GM10266 (cell line): ENCODE measurements at regions not wholly inside any gene's neighbourhood (a gene's known extent, or its start where the extent isn't known, plus 50 kb on each side); places are given as distances from the start of the nearest gene placed in this dataset.
"Not testable (repeated sequence)": the region's sequence is repeated elsewhere in the genome, so short reads cannot be mapped to it uniquely, and the experiment has no call there.

ENCODE experiments used
- DNase-seq: peaks from one replicate; pipeline ENCODE4 v3.0.0; 2012; ENCODE audit errors: extremely low spot score

- DNase-seq, result not testable (repeated sequence)
Measured at GRCh38 chr15:20207607-20208006, 334.0 kb downstream of the GOLGA6L6 start.

- DNase-seq, result not testable (repeated sequence)
Measured at GRCh38 chr15:20207198-20207597, 334.4 kb downstream of the GOLGA6L6 start.

GRCh38 chr15:20204177-20204866 lies 337.3 kb downstream of the GOLGA6L6 start:
- not testable (repeated sequence) for DNase-seq

GRCh38 chr15:20203649-20204150 lies 337.9 kb downstream of the GOLGA6L6 start:
- DNase-seq, result not testable (repeated sequence)

GRCh38 chr15:20194591-20195198 lies 346.9 kb downstream of the GOLGA6L6 start:
- not testable (repeated sequence) for DNase-seq

- DNase-seq, result not testable (repeated sequence)
Measured at GRCh38 chr15:20192982-20193929, 348.3 kb downstream of the GOLGA6L6 start.

- DNase-seq, result not testable (repeated sequence)
Measured at GRCh38 chr15:20191508-20192125, 350.0 kb downstream of the GOLGA6L6 start.

- not testable (repeated sequence) for DNase-seq
Measured at GRCh38 chr15:20188611-20189010, 353.0 kb downstream of the GOLGA6L6 start.

GRCh38 chr15:20187370-20188355 lies 353.9 kb downstream of the GOLGA6L6 start:
- not testable (repeated sequence) for DNase-seq

- not testable (repeated sequence) for DNase-seq
Measured at GRCh38 chr15:20184879-20185278, 356.7 kb downstream of the GOLGA6L6 start.

- not testable (repeated sequence) for DNase-seq
Measured at GRCh38 chr15:20168221-20168620, 373.4 kb downstream of the GOLGA6L6 start.

GRCh38 chr15:20153528-20153927 lies 388.1 kb downstream of the GOLGA6L6 start:
- DNase-seq, result not testable (repeated sequence)

- not testable (repeated sequence) for DNase-seq
Measured at GRCh38 chr15:20148679-20149078, 392.9 kb downstream of the GOLGA6L6 start.

GRCh38 chr15:20148008-20148407 lies 393.6 kb downstream of the GOLGA6L6 start:
- DNase-seq, result not testable (repeated sequence)

- not testable (repeated sequence) for DNase-seq
Measured at GRCh38 chr15:20144333-20145036, 397.1 kb downstream of the GOLGA6L6 start.

GRCh38 chr15:20142906-20143305 lies 398.7 kb downstream of the GOLGA6L6 start:
- DNase-seq, result not testable (repeated sequence)

- DNase-seq, result not testable (repeated sequence)
Measured at GRCh38 chr15:20142410-20142809, 399.2 kb downstream of the GOLGA6L6 start.

GRCh38 chr15:20124668-20125067 lies 416.9 kb downstream of the GOLGA6L6 start:
- not testable (repeated sequence) for DNase-seq
